HCT116 (cell line): ENCODE measurements at regions not wholly inside any gene's neighbourhood (a gene's known extent, or its start where the extent isn't known, plus 50 kb on each side); places are given as distances from the start of the nearest gene placed in this dataset.

Source experiments
- ATAC-seq: fragments of 200-7000 bp; cut with Tn5 transposase; 2 replicates; pipeline ENCODE4 v1.9.1; 2020; ENCODE audit warnings: mild to moderate bottlenecking, moderate library complexity
- BruUV-seq: library from RNA; stranded (reverse); fragments of 400-500 nt; replicated peaks from 2 replicates; lab custom pipeline; 2021; lab: Mats Ljungman, UMichigan
- CTCF ChIA-PET: fragments of 300-600 bp; sonication (Branson Sonifier 250); formaldehyde crosslinking; loops from one replicate; lab custom pipeline; 2021; ENCODE audit warnings: antibody characterized with exemption; lab: Charles Lee
- POLR2A ChIA-PET: fragments of 300-600, 350-600 bp; sonication (Branson Sonifier 250); formaldehyde crosslinking; loops from one replicate; lab custom pipeline; 2021; ENCODE audit warnings: antibody characterized with exemption; lab: Charles Lee
- RAD21 ChIA-PET, 2 experiments: fragments of 300-600 bp; sonication (Branson Sonifier 250); formaldehyde crosslinking; loops; one replicate each; lab custom pipeline; 2023; ENCODE audit warnings: low total read pairs in 2 of 2; ENCODE audit not compliant: uncharacterized antibody in 2 of 2, unreplicated experiment in 2 of 2, low non-redundant PET in 1 of 2; lab: Charles Lee
- DNase-seq: peaks from one replicate; pipeline ENCODE4 v3.0.0-alpha.2; 2010; ENCODE audit warnings: low read depth, low spot score
- H2AFZ ChIP-seq: fragments of 200-600 bp; shearing (Covaris generic), sonication (generic); 2 replicates; pipeline ENCODE4 v1.6.1; 2017; ENCODE audit warnings: low read depth, mixed run types, mixed read lengths, antibody characterized with exemption, low read length; ENCODE audit not compliant: poor library complexity, severe bottlenecking
- H3K27ac ChIP-seq: 2 replicates; pipeline ENCODE4 v1.5.1; 2012; ENCODE audit warnings: low read depth, low read length
- H3K27me3 ChIP-seq: fragments of 200-600 bp; sonication (generic); 2 replicates; pipeline ENCODE4 v1.6.1; 2016; ENCODE audit warnings: mixed run types, low read length, mixed read lengths; ENCODE audit not compliant: insufficient read depth
- H3K36me3 ChIP-seq, 2 experiments: fragments of 200-500 bp in 1 of 2; fragments of 200-600 bp in 1 of 2; sonication (Bioruptor generic) in 1 of 2; sonication (generic) in 1 of 2; 2 replicates each; pipeline versions ENCODE4 v1.5.1 to v1.6.1; 2014 to 2016; ENCODE audit warnings: low read length in 2 of 2, inconsistent platforms in 1 of 2, mixed read lengths in 1 of 2, mixed run types in 1 of 2; ENCODE audit not compliant: insufficient read depth in 2 of 2, control insufficient read depth in 1 of 2
- H3K4me1 ChIP-seq, 2 experiments: fragments of 200-600 bp in 1 of 2; sonication (generic) in 1 of 2; 2 replicates each; pipeline versions ENCODE4 v1.5.1 to v1.6.1; 2012 to 2017; ENCODE audit warnings: low read length in 2 of 2, inconsistent platforms in 1 of 2, mild to moderate bottlenecking in 1 of 2, mixed read lengths in 1 of 2, mixed run types in 1 of 2, moderate library complexity in 1 of 2; ENCODE audit not compliant: insufficient read depth in 2 of 2, control insufficient read depth in 1 of 2
- H3K4me2 ChIP-seq: fragments of 200-600 bp; sonication (generic); 2 replicates; pipeline ENCODE4 v1.6.1; 2017; ENCODE audit warnings: mixed run types, low read length, mixed read lengths
- H3K4me3 ChIP-seq, 2 experiments: fragments of 200-600 bp in 1 of 2; sonication (generic) in 1 of 2; replicated peaks in 1 of 2; 2 replicates each; pipeline ENCODE4 v1.5.1; 2011 to 2016; ENCODE audit warnings: low read length in 2 of 2, control low read depth in 1 of 2, low read depth in 1 of 2, mild to moderate bottlenecking in 1 of 2, mixed read lengths in 1 of 2, mixed run types in 1 of 2
- H3K79me2 ChIP-seq: fragments of 200-600 bp; sonication (generic); 2 replicates; pipeline ENCODE4 v1.6.1; 2017; ENCODE audit warnings: mild to moderate bottlenecking, mixed run types, low read length, moderate library complexity, mixed read lengths; ENCODE audit not compliant: insufficient read depth
- H3K9ac ChIP-seq: fragments of 200-600 bp; sonication (generic); 2 replicates; pipeline ENCODE4 v1.6.1; 2016; ENCODE audit warnings: low read length, mixed read lengths
- H3K9me2 ChIP-seq: fragments of 200-600 bp; sonication (generic), shearing (Covaris generic); 2 replicates; pipeline ENCODE4 v1.6.1; 2017; ENCODE audit warnings: mixed run types, mild to moderate bottlenecking, moderate library complexity; ENCODE audit not compliant: insufficient read depth
- H3K9me3 ChIP-seq, 2 experiments: fragments of 200-500 bp in 1 of 2; fragments of 200-600 bp in 1 of 2; sonication (Bioruptor generic) in 1 of 2; sonication (generic) in 1 of 2; 2 replicates each; pipeline ENCODE4 v1.6.1; 2014 to 2017; ENCODE audit warnings: low read length in 2 of 2, mixed read lengths in 2 of 2, inconsistent platforms in 1 of 2, low read depth in 1 of 2, mild to moderate bottlenecking in 1 of 2, mixed run types in 1 of 2, moderate library complexity in 1 of 2; ENCODE audit not compliant: control insufficient read depth in 1 of 2, insufficient read depth in 1 of 2
- H4K20me1 ChIP-seq: fragments of 200-600 bp; sonication (generic), shearing (Covaris generic); 2 replicates; pipeline ENCODE4 v1.6.1; 2017; ENCODE audit warnings: mixed run types, mild to moderate bottlenecking, moderate library complexity; ENCODE audit not compliant: insufficient read depth
- ATF3 ChIP-seq: IDR thresholded peaks from 2 replicates; pipeline ENCODE4 v1.6.1; 2012
- CBX3 ChIP-seq: IDR thresholded peaks from 2 replicates; pipeline ENCODE4 v1.6.1; 2012; ENCODE audit warnings: low read depth
- ELF1 ChIP-seq: IDR thresholded peaks from 2 replicates; pipeline ENCODE4 v1.6.1; 2012; ENCODE audit warnings: low read depth, borderline replicate concordance
- EZH2 ChIP-seq: fragments of 200-600 bp; sonication (generic); IDR thresholded peaks from 2 replicates; pipeline ENCODE4 v1.6.1; 2017; ENCODE audit warnings: antibody characterized with exemption, mixed run types
- EZH2phosphoT487 ChIP-seq: fragments of 200-600 bp; IDR thresholded peaks from 2 replicates; pipeline ENCODE4 v1.6.1; 2018; ENCODE audit warnings: antibody characterized with exemption, borderline replicate concordance
- MAX ChIP-seq: IDR thresholded peaks from 2 replicates; pipeline ENCODE4 v1.6.1; 2012
- POLR2A ChIP-seq: IDR thresholded peaks from 2 replicates; pipeline ENCODE4 v1.7.0; 2011; ENCODE audit warnings: borderline replicate concordance; ENCODE audit not compliant: insufficient read depth, insufficient read length; ENCODE audit errors: extremely low read depth
- RAD21 ChIP-seq: IDR thresholded peaks from 2 replicates; pipeline ENCODE4 v1.6.1; 2012; ENCODE audit warnings: low read depth, mild to moderate bottlenecking
- REST ChIP-seq: IDR thresholded peaks from 2 replicates; pipeline ENCODE4 v1.6.1; 2012; ENCODE audit warnings: low read depth
- SIN3A ChIP-seq: IDR thresholded peaks from 2 replicates; pipeline ENCODE4 v1.6.1; 2012; ENCODE audit warnings: low read depth
- SRF ChIP-seq: IDR thresholded peaks from 2 replicates; pipeline ENCODE4 v1.6.1; 2012; ENCODE audit warnings: low read depth
- TCF7L2 ChIP-seq: IDR thresholded peaks from 2 replicates; pipeline ENCODE4 v1.7.0; 2011; ENCODE audit warnings: borderline replicate concordance, inconsistent platforms; ENCODE audit not compliant: insufficient read depth, insufficient read length; ENCODE audit errors: extremely low read depth
- YY1 ChIP-seq: IDR thresholded peaks from 2 replicates; pipeline ENCODE4 v1.6.1; 2011; ENCODE audit warnings: low read length, low read depth, moderate library complexity, mild to moderate bottlenecking; ENCODE audit not compliant: insufficient replicate concordance; ENCODE audit errors: extremely low read depth
- ZFX ChIP-seq: fragments of 450-650 bp; IDR thresholded peaks from 2 replicates; pipeline ENCODE4 v1.6.1; 2017
- intact Hi-C: fragments of 100-400 bp; cut with micrococcal nuclease; formaldehyde crosslinking; loops from 2 replicates; pipeline ENCODE4 v1.10.0; 2022
- TF ChIP-seq, protein P1 (sequence below), 3 experiments: fragments of 200-600 bp in 1 of 3; sonication (generic) in 1 of 3; IDR thresholded peaks in 2 of 3; conservative IDR thresholded peaks in 1 of 3; 2 replicates each; pipeline ENCODE4 v1.5.1; 2012 to 2017; ENCODE audit warnings: low read depth in 2 of 3, low read length in 2 of 3, antibody characterized with exemption in 1 of 3, borderline replicate concordance in 1 of 3, control low read depth in 1 of 3, mild to moderate bottlenecking in 1 of 3, mixed read lengths in 1 of 3, mixed run types in 1 of 3, moderate library complexity in 1 of 3; ENCODE audit not compliant: insufficient read depth in 1 of 3

DNA sequence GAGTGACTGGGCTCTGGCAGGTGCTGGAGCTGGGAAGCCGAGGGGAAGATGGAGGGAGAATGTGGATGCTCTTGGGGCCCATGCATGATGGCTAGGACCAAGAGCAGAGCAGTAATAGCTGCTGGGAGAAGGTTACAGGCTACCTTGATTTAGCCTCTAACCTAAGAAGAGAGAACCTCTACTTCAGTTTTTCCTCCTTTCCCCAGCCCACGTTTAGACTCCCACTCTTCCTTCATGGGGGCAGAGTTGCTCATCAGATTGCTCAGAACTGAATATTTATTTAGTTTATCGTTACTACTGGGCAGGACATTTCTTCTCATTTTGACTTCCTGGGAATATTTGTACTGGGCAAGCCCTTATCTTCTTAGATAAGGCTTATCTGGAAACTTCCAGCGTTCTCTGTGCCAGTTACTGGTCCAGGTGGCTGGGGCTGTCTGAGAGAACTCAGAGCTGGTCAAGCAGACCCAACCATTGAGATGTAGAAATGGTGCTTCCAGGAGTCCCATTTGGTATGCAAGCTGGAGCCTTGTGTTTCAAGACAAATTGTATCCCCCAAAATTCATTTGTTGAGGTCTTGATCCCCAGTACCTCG lies 442.9 kb upstream of the BOD1L1 start:
- POLR2A ChIA-PET = no interaction called here
- CTCF ChIA-PET = no interaction called here
- no TSS peak for BruUV-seq
- Histone ChIP-seq H3K36me3 (no peaks in the 10 kb centered on the region), H3K9me3 (peaks cover 0 to 23% of the 10 kb centered on the region in 2 experiments; a peak in 2 of 4 replicates), H3K9ac (no peak overlapping the region), H3K4me3 (no peak overlapping the region), H3K4me1 (no peaks in the 10 kb centered on the region), H3K27me3 (no peaks in the 10 kb centered on the region), H3K27ac (no peak overlapping the region), H3K79me2 (no peaks in the 10 kb centered on the region), H4K20me1 (no peaks in the 10 kb centered on the region), H3K4me2 (no peak overlapping the region), H3K9me2 (no peaks in the 10 kb centered on the region), H2AFZ (no peak overlapping the region)
- TF ChIP-seq EZH2 = no peak
- intact Hi-C loops = no loop called here
- no peak for DNase-seq
- RAD21 ChIA-PET = no interaction called here
- ATAC-seq = no peak

- ChIA-PET CTCF (no interaction called here), POLR2A (no interaction called here), RAD21 (no interaction called here)
- no peak overlapping the region for H3K9ac ChIP-seq
- no peaks in the 10 kb centered on the region for H3K9me2 ChIP-seq
- DNase-seq = no peak
- H3K79me2 ChIP-seq = no peaks in the 10 kb centered on the region
- no peak overlapping the region for H3K4me3 ChIP-seq
- no peaks in the 10 kb centered on the region for H3K36me3 ChIP-seq
- H3K4me2 ChIP-seq = no peak overlapping the region
- no peaks in the 10 kb centered on the region for H4K20me1 ChIP-seq
- H3K27me3 ChIP-seq = no peaks in the 10 kb centered on the region
- no peak overlapping the region for H2AFZ ChIP-seq
- H3K4me1 ChIP-seq = no peaks in the 10 kb centered on the region
- peaks cover 0 to 10% of the 10 kb centered on the region in 2 experiments; a peak in 2 of 4 replicates for H3K9me3 ChIP-seq
- BruUV-seq = no TSS peak
- intact Hi-C loops = no loop called here
- H3K27ac ChIP-seq = no peak overlapping the region
- no peak for ATAC-seq
- TF ChIP-seq TCF7L2 = no peak
- TF ChIP-seq POLR2A = no peak
- TF ChIP-seq YY1 = no peak
- TF ChIP-seq EZH2phosphoT487 = no peak
- no peak for TF ChIP-seq REST
- TF ChIP-seq SRF = no peak
- TF ChIP-seq ATF3 = no peak
- TF ChIP-seq MAX = no peak
- no peak for TF ChIP-seq SIN3A
- TF ChIP-seq CBX3 = no peak
- no peak for TF ChIP-seq RAD21
- no peak for TF ChIP-seq EZH2
- TF ChIP-seq ELF1 = no peak
- TF ChIP-seq, protein P1, sequence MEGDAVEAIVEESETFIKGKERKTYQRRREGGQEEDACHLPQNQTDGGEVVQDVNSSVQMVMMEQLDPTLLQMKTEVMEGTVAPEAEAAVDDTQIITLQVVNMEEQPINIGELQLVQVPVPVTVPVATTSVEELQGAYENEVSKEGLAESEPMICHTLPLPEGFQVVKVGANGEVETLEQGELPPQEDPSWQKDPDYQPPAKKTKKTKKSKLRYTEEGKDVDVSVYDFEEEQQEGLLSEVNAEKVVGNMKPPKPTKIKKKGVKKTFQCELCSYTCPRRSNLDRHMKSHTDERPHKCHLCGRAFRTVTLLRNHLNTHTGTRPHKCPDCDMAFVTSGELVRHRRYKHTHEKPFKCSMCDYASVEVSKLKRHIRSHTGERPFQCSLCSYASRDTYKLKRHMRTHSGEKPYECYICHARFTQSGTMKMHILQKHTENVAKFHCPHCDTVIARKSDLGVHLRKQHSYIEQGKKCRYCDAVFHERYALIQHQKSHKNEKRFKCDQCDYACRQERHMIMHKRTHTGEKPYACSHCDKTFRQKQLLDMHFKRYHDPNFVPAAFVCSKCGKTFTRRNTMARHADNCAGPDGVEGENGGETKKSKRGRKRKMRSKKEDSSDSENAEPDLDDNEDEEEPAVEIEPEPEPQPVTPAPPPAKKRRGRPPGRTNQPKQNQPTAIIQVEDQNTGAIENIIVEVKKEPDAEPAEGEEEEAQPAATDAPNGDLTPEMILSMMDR (IDR thresholded peaks at IDR 0.05 in 2 of 3, conservative IDR thresholded peaks at IDR 0.05 in 1 of 3; ENCODE audit: borderline replicate concordance in 1 of 3, insufficient read depth in 1 of 3, low read depth in 2 of 3, low read length in 2 of 3) = no peak
- no peak for TF ChIP-seq ZFX
These were observed 445.0 kb upstream of the BOD1L1 start for GRCh38 chr4:14072506-14072905.
